ENCODE measurements at regions not wholly inside any gene's neighbourhood (a gene's known extent, or its start where the extent isn't known, plus 50 kb on each side); places are given as distances from the start of the nearest gene placed in this dataset.

GRCh38 chr19:29380581-29380980 lies 145.2 kb upstream of the VSTM2B start:
- no peak for TF ChIP-seq REST (IDR thresholded peaks at IDR 0.05; ENCODE audit: insufficient read depth in 1 of 2, low read depth in 2 of 2, low read length in 2 of 2)
- TF ChIP-seq POLR2AphosphoS5 (IDR thresholded peaks at IDR 0.05; ENCODE audit: low read depth, low read length) = no peak
- no peak for TF ChIP-seq TAF1 (IDR thresholded peaks at IDR 0.05; ENCODE audit: borderline replicate concordance, insufficient read depth, low read length)
- TF ChIP-seq FOXP2 (optimal IDR thresholded peaks at IDR 0.05; ENCODE audit: borderline replicate concordance, extremely low read depth, extremely low read length, insufficient read depth) = no peak
- no peak for TF ChIP-seq SIN3A (IDR thresholded peaks at IDR 0.05; ENCODE audit: borderline replicate concordance, insufficient read depth, low read length)

GRCh38 chr19:29381353-29382203 lies 144.2 kb upstream of the VSTM2B start:
- TF ChIP-seq TAF1 (IDR thresholded peaks at IDR 0.05; ENCODE audit: borderline replicate concordance, insufficient read depth, low read length) (no peak), FOXP2 (optimal IDR thresholded peaks at IDR 0.05; ENCODE audit: borderline replicate concordance, extremely low read depth, extremely low read length, insufficient read depth) (no peak), REST (IDR thresholded peaks at IDR 0.05; ENCODE audit: insufficient read depth in 1 of 2, low read depth in 2 of 2, low read length in 2 of 2) (no peak), POLR2AphosphoS5 (IDR thresholded peaks at IDR 0.05; ENCODE audit: low read depth, low read length) (no peak), SIN3A (IDR thresholded peaks at IDR 0.05; ENCODE audit: borderline replicate concordance, insufficient read depth, low read length) (no peak)

- no peak for TF ChIP-seq FOXP2 (optimal IDR thresholded peaks at IDR 0.05; ENCODE audit: borderline replicate concordance, extremely low read depth, extremely low read length, insufficient read depth)
- no peak for TF ChIP-seq TAF1 (IDR thresholded peaks at IDR 0.05; ENCODE audit: borderline replicate concordance, insufficient read depth, low read length)
- TF ChIP-seq POLR2AphosphoS5 (IDR thresholded peaks at IDR 0.05; ENCODE audit: low read depth, low read length) = no peak
- no peak for TF ChIP-seq REST (IDR thresholded peaks at IDR 0.05; ENCODE audit: insufficient read depth in 1 of 2, low read depth in 2 of 2, low read length in 2 of 2)
- no peak for TF ChIP-seq SIN3A (IDR thresholded peaks at IDR 0.05; ENCODE audit: borderline replicate concordance, insufficient read depth, low read length)
Observed at GRCh38 chr19:29383696-29384095, 142.1 kb upstream of the VSTM2B start.

GRCh38 chr19:29384656-29385055 lies 141.1 kb upstream of the VSTM2B start:
- TF ChIP-seq REST (IDR thresholded peaks at IDR 0.05; ENCODE audit: insufficient read depth in 1 of 2, low read depth in 2 of 2, low read length in 2 of 2) (no peak), FOXP2 (optimal IDR thresholded peaks at IDR 0.05; ENCODE audit: borderline replicate concordance, extremely low read depth, extremely low read length, insufficient read depth) (no peak), POLR2AphosphoS5 (IDR thresholded peaks at IDR 0.05; ENCODE audit: low read depth, low read length) (no peak), SIN3A (IDR thresholded peaks at IDR 0.05; ENCODE audit: borderline replicate concordance, insufficient read depth, low read length) (no peak), TAF1 (IDR thresholded peaks at IDR 0.05; ENCODE audit: borderline replicate concordance, insufficient read depth, low read length) (no peak)

Measured in PFSK-1 (cell line).